Adrenal gland (tissue), 9 donors: ENCODE measurements at regions not wholly inside any gene's neighbourhood (a gene's known extent, or its start where the extent isn't known, plus 50 kb on each side); places are given as distances from the start of the nearest gene placed in this dataset.

Experiments used
- DNase-seq, 7 donors: peaks; one replicate each; pipeline ENCODE4 v3.0.0-alpha.2; 2019 to 2020
- H3K27ac ChIP-seq, 5 donors: fragments of 200-600 bp; sonication (generic) in 4 of 5; 1 replicate in 3 of 5; 2 replicates in 2 of 5; pipeline versions ENCODE4 v1.5.1 to v1.8.0; 2016 to 2020; ENCODE audit warnings: mild to moderate bottlenecking in 1 of 5
- H3K27me3 ChIP-seq: fragments of 200-600 bp; 2 replicates; pipeline ENCODE4 v1.8.0; 2021
- H3K36me3 ChIP-seq, 2 donors: fragments of 200-600 bp; replicated peaks in 1 of 2; 1 replicate in 1 of 2; 2 replicates in 1 of 2; pipeline versions ENCODE4 v1.5.1 to v1.8.0; 2018 to 2022
- H3K4me1 ChIP-seq, 2 donors: fragments of 200-600 bp; replicated peaks in 1 of 2; 1 replicate in 1 of 2; 2 replicates in 1 of 2; pipeline versions ENCODE4 v1.5.1 to v1.8.0; 2018 to 2021
- H3K4me3 ChIP-seq, 4 donors: fragments of 200-600 bp; sonication (generic) in 3 of 4; one replicate each; pipeline ENCODE4 v1.5.1; 2016 to 2018
- H3K9me3 ChIP-seq, 3 donors: fragments of 200-600 bp; sonication (generic) in 1 of 3; replicated peaks in 1 of 3; 1 replicate in 2 of 3; 2 replicates in 1 of 3; pipeline versions ENCODE4 v1.5.1 to v1.8.0; 2016 to 2021
- CTCF ChIP-seq, 6 experiments: fragments of 450-650 bp in 4 of 6; fragments of 200-600 bp in 2 of 6; sonication (generic) in 1 of 6; IDR thresholded peaks; 1 replicate in 5 of 6; 2 replicates in 1 of 6; pipeline versions ENCODE4 v1.5.1 to v1.8.0; 2016 to 2021; ENCODE audit warnings: antibody characterized with exemption in 6 of 6, mild to moderate bottlenecking in 2 of 6, moderate library complexity in 1 of 6
- POLR2A ChIP-seq, 2 donors: fragments of 450-650 bp; IDR thresholded peaks; one replicate each; pipeline ENCODE4 v1.6.1; 2017; ENCODE audit warnings: antibody characterized with exemption in 2 of 2, mild to moderate bottlenecking in 2 of 2, moderate library complexity in 1 of 2
- WGBS, 4 donors: extraction: QIAGEN DNeasy Blood & Tissue Kit in 2 of 4; methylation state at CpG; one replicate each; pipeline versions ENCODE4 v1.1.5 to v1.1.7; 2013 to 2017; 5-methylcytosine and 5-hydroxymethylcytosine counted together
- intact Hi-C, 2 donors: fragments of 100-400 bp; cut with DNase I; formaldehyde crosslinking; loops; one replicate each; pipeline versions ENCODE4 v1.14.1 to v1.15.0; 2022 to 2023
- donor health status: healthy with polysubstance abuse.
- donor health status: Bipolar disorder and iron deficiency.
- donor health status: DM: yes; HTN: yes; CAD: no.
- donor health status: DM: no; HTN: no; CAD: no.
- donor health status: DM: no; HTN: no; CAD: no.

GRCh38 chr2:60628026-60628425 lies 74.6 kb upstream of the BCL11A start:
- no peak overlapping the region for H3K4me3 ChIP-seq
- H3K27ac ChIP-seq, result no peak overlapping the region
- no peaks in the 10 kb centered on the region for H3K4me1 ChIP-seq
- DNase-seq, result no peak
- H3K9me3 ChIP-seq, result no peaks in the 10 kb centered on the region
- no peaks in the 10 kb centered on the region for H3K36me3 ChIP-seq
- TF ChIP-seq POLR2A (IDR thresholded peaks at IDR 0.05) (no peak), CTCF (IDR thresholded peaks at IDR 0.05) (no peak)
- intact Hi-C loops, result no loop called here
- WGBS, 4 donors, result 74 to 91% (median 80%) methylated on average over 4 of the region's 4 CpGs
- H3K27me3 ChIP-seq, result no peaks in the 10 kb centered on the region

- intact Hi-C loops, result no loop called here
- no peaks in the 10 kb centered on the region for H3K36me3 ChIP-seq
- no peak for DNase-seq
- H3K4me1 ChIP-seq, result no peaks in the 10 kb centered on the region
- no peaks in the 10 kb centered on the region for H3K9me3 ChIP-seq
- no peak overlapping the region for H3K4me3 ChIP-seq
- WGBS, 4 donors, result 39 to 52% (median 48%) methylated on average over 4 of the region's 4 CpGs
- H3K27ac ChIP-seq, result no peak overlapping the region
- no peak for TF ChIP-seq CTCF (IDR thresholded peaks at IDR 0.05)
- TF ChIP-seq POLR2A (IDR thresholded peaks at IDR 0.05), result no peak
- H3K27me3 ChIP-seq, result no peaks in the 10 kb centered on the region
These were observed 75.3 kb upstream of the BCL11A start for GRCh38 chr2:60628615-60629304.

- intact Hi-C loops, result no loop called here
- no peaks in the 10 kb centered on the region for H3K9me3 ChIP-seq
- no peaks in the 10 kb centered on the region for H3K36me3 ChIP-seq
- H3K27ac ChIP-seq, result no peak overlapping the region
- DNase-seq, result no peak
- WGBS, 4 donors, result 53 to 64% (median 56%) methylated on average over 3 of the region's 3 CpGs
- TF ChIP-seq POLR2A (IDR thresholded peaks at IDR 0.05), result no peak
- no peak for TF ChIP-seq CTCF (IDR thresholded peaks at IDR 0.05)
- H3K4me1 ChIP-seq, result no peaks in the 10 kb centered on the region
- no peaks in the 10 kb centered on the region for H3K27me3 ChIP-seq
- H3K4me3 ChIP-seq, result no peak overlapping the region
These were observed 75.8 kb upstream of the BCL11A start for GRCh38 chr2:60629305-60629662.

GRCh38 chr2:60629801-60630385 lies 76.4 kb upstream of the BCL11A start:
- no peaks in the 10 kb centered on the region for H3K4me1 ChIP-seq
- no peak for DNase-seq
- H3K36me3 ChIP-seq, result no peaks in the 10 kb centered on the region
- H3K27ac ChIP-seq, result no peak overlapping the region
- no peak overlapping the region for H3K4me3 ChIP-seq
- intact Hi-C loops, result no loop called here
- WGBS, 4 donors, result 67 to 78% (median 72%) methylated on average over 4 of the region's 4 CpGs
- no peaks in the 10 kb centered on the region for H3K27me3 ChIP-seq
- TF ChIP-seq CTCF (IDR thresholded peaks at IDR 0.05) (no peak), POLR2A (IDR thresholded peaks at IDR 0.05) (no peak)
- no peaks in the 10 kb centered on the region for H3K9me3 ChIP-seq
